A673 (cell line): ENCODE measurements at regions not wholly inside any gene's neighbourhood (a gene's known extent, or its start where the extent isn't known, plus 50 kb on each side); places are given as distances from the start of the nearest gene placed in this dataset.

Source experiments
- CTCF ChIP-seq: fragments of 300-800, 200-600 bp; sonication (generic); conservative IDR thresholded peaks from 2 replicates; pipeline ENCODE4 v1.5.1; 2017; ENCODE audit warnings: low read depth, mild to moderate bottlenecking, antibody characterized with exemption, low read length, moderate library complexity, mixed read lengths
- EZH2 ChIP-seq: fragments of 200-600 bp; sonication (generic); IDR thresholded peaks from 2 replicates; pipeline ENCODE4 v1.6.1; 2017; ENCODE audit warnings: borderline replicate concordance, low read depth, mild to moderate bottlenecking, mixed read lengths, antibody characterized with exemption, low read length; ENCODE audit not compliant: poor library complexity, severe bottlenecking

GRCh38 chr9:1536522-1537170 is 478.5 kb upstream of the SMARCA2 start:
- TF ChIP-seq CTCF (no peak), EZH2 (no peak)
